CD4-positive, alpha-beta T cell treated with Interferon alpha-2 for 1 hour (primary cell): ENCODE measurements at regions not wholly inside any gene's neighbourhood (a gene's known extent, or its start where the extent isn't known, plus 50 kb on each side); places are given as distances from the start of the nearest gene placed in this dataset.
"Not testable (repeated sequence)": the region's sequence is repeated elsewhere in the genome, so short reads cannot be mapped to it uniquely, and the experiment has no call there.

Experiments
- DNase-seq, 2 donors: peaks; one replicate each; pipeline ENCODE4 v3.0.0-alpha.2; 2020 to 2022

GRCh38 chr1:120277428-120278258 lies 101.3 kb upstream of the SEC22B start:
- DNase-seq = not testable (repeated sequence)

- not testable (repeated sequence) for DNase-seq
Measured at GRCh38 chr1:120276710-120277109, 100.4 kb upstream of the SEC22B start.

- DNase-seq = not testable (repeated sequence)
Measured at GRCh38 chr1:120274438-120274837, 98.1 kb upstream of the SEC22B start.

- DNase-seq = not testable (repeated sequence)
Measured at GRCh38 chr1:120273363-120273762, 97.0 kb upstream of the SEC22B start.

- DNase-seq = not testable (repeated sequence)
Measured at GRCh38 chr1:120272242-120272641, 95.9 kb upstream of the SEC22B start.

GRCh38 chr1:120271561-120272221 lies 95.4 kb upstream of the SEC22B start:
- DNase-seq = not testable (repeated sequence)

- not testable (repeated sequence) for DNase-seq
Measured at GRCh38 chr1:120267894-120268551, 91.7 kb upstream of the SEC22B start.

- DNase-seq = not testable (repeated sequence)
Measured at GRCh38 chr1:120264564-120264963, 88.2 kb upstream of the SEC22B start.

GRCh38 chr1:120262791-120263751 lies 86.8 kb upstream of the SEC22B start:
- DNase-seq = not testable (repeated sequence)

- DNase-seq = not testable (repeated sequence)
Measured at GRCh38 chr1:120257778-120258105, 81.4 kb upstream of the SEC22B start.

GRCh38 chr1:120257064-120257777 lies 80.9 kb upstream of the SEC22B start:
- DNase-seq = not testable (repeated sequence)

- not testable (repeated sequence) for DNase-seq
Measured at GRCh38 chr1:120250756-120251155, 74.4 kb upstream of the SEC22B start.

- not testable (repeated sequence) for DNase-seq
Measured at GRCh38 chr1:120248726-120249427, 72.6 kb upstream of the SEC22B start.

- not testable (repeated sequence) for DNase-seq
Measured at GRCh38 chr1:120248203-120248602, 71.9 kb upstream of the SEC22B start.

- DNase-seq = not testable (repeated sequence)
Measured at GRCh38 chr1:120243867-120244266, 67.5 kb upstream of the SEC22B start.

GRCh38 chr1:120242582-120242981 lies 66.3 kb upstream of the SEC22B start:
- DNase-seq = not testable (repeated sequence)

- not testable (repeated sequence) for DNase-seq
Measured at GRCh38 chr1:120241868-120242267, 65.5 kb upstream of the SEC22B start.

GRCh38 chr1:120240181-120240580 lies 63.9 kb upstream of the SEC22B start:
- not testable (repeated sequence) for DNase-seq

- not testable (repeated sequence) for DNase-seq
Measured at GRCh38 chr1:120239351-120239750, 63.0 kb upstream of the SEC22B start.

- DNase-seq = not testable (repeated sequence)
Measured at GRCh38 chr1:120238867-120239266, 62.5 kb upstream of the SEC22B start.

GRCh38 chr1:120233661-120234018 lies 57.3 kb upstream of the SEC22B start:
- not testable (repeated sequence) for DNase-seq
